HepG2 (cell line): ENCODE measurements at regions not wholly inside any gene's neighbourhood (a gene's known extent, or its start where the extent isn't known, plus 50 kb on each side); places are given as distances from the start of the nearest gene placed in this dataset.

Experiments used
- ATAC-seq: fragments of 200-7000 bp; cut with Tn5 transposase; 3 replicates; pipeline ENCODE4 v1.9.1; 2020; ENCODE audit warnings: mild to moderate bottlenecking, moderate library complexity
- BruUV-seq: library from RNA; stranded (reverse); fragments of 400-500 nt; replicated peaks from 2 replicates; lab custom pipeline; 2021; lab: Mats Ljungman, UMichigan
- CTCF ChIA-PET: fragments of 300-600 bp; formaldehyde crosslinking; extraction: SDS; loops from one replicate; lab custom pipeline; 2021; ENCODE audit warnings: low total read pairs, inconsistent platforms, low intra/inter-chr PET ratio; lab: Yijun Ruan, JAX
- POLR2A ChIA-PET: fragments of 350-600 bp; sonication (Branson Sonifier 250); formaldehyde crosslinking; loops from one replicate; lab custom pipeline; 2020; ENCODE audit warnings: antibody characterized with exemption, inconsistent platforms; lab: Yijun Ruan, JAX
- DNase-seq: peaks from one replicate; pipeline ENCODE4 v3.0.0-alpha.2; 2015; ENCODE audit warnings: low spot score
- FAIRE-seq: peaks from 3 replicates; lab custom pipeline; 2011; peaks lifted over from hg19 to GRCh38; lab: Jason Lieb, UNC
- H2AFZ ChIP-seq: one replicate; pipeline ENCODE4 v1.6.1; 2011; ENCODE audit warnings: low read length, inconsistent platforms
- H3K27ac ChIP-seq: fragments of 300-600 bp; 3 replicates; pipeline ENCODE4 v1.8.0; 2011; ENCODE audit warnings: mixed run types, mild to moderate bottlenecking, mixed read lengths, low read length, inconsistent platforms; ENCODE audit not compliant: insufficient read depth; ENCODE audit errors: extremely low read length
- H3K27me3 ChIP-seq, 2 experiments: fragments of 200-600 bp in 1 of 2; 2 replicates in 1 of 2; 3 replicates in 1 of 2; pipeline versions ENCODE4 v1.6.0 to v1.8.0; 2011; ENCODE audit warnings: low read length in 2 of 2, mild to moderate bottlenecking in 2 of 2, moderate library complexity in 2 of 2, inconsistent platforms in 1 of 2; ENCODE audit not compliant: insufficient read depth in 2 of 2, control insufficient read depth in 1 of 2
- H3K36me3 ChIP-seq, 2 experiments: fragments of 200-600 bp in 1 of 2; replicated peaks in 1 of 2; 2 replicates in 1 of 2; 3 replicates in 1 of 2; pipeline versions ENCODE4 v1.5.1 to v1.8.0; 2011; ENCODE audit warnings: low read length in 2 of 2, inconsistent platforms in 1 of 2; ENCODE audit not compliant: insufficient read depth in 2 of 2, control insufficient read depth in 1 of 2
- H3K4me1 ChIP-seq: 2 replicates; pipeline ENCODE4 v1.5.1; 2012; ENCODE audit warnings: low read length, inconsistent platforms; ENCODE audit not compliant: insufficient read depth
- H3K4me2 ChIP-seq: 2 replicates; pipeline ENCODE4 v1.6.0; 2011; ENCODE audit warnings: low read depth, low read length, inconsistent platforms
- H3K4me3 ChIP-seq, 3 experiments: fragments of 200-600 bp in 1 of 3; sonication (generic), shearing (Covaris generic) in 1 of 3; replicated peaks in 1 of 3; 2 replicates each; pipeline ENCODE4 v1.5.1; 2011 to 2016; ENCODE audit warnings: low read length in 3 of 3, inconsistent platforms in 2 of 3, low read depth in 2 of 3, mild to moderate bottlenecking in 2 of 3, control low read depth in 1 of 3, mixed read lengths in 1 of 3; ENCODE audit not compliant: insufficient read depth in 1 of 3
- H3K79me2 ChIP-seq: one replicate; pipeline ENCODE4 v1.6.1; 2011; ENCODE audit warnings: low read length, inconsistent platforms; ENCODE audit not compliant: insufficient read depth
- H3K9ac ChIP-seq: 2 replicates; pipeline ENCODE4 v1.6.0; 2011; ENCODE audit warnings: mild to moderate bottlenecking, low read depth, low read length, inconsistent platforms; ENCODE audit not compliant: insufficient read depth
- H3K9me3 ChIP-seq: 2 replicates; pipeline ENCODE4 v1.5.1; 2012; ENCODE audit warnings: mild to moderate bottlenecking, low read length
- H4K20me1 ChIP-seq: 2 replicates; pipeline ENCODE4 v1.6.0; 2011; ENCODE audit warnings: inconsistent platforms, mild to moderate bottlenecking, low read length, moderate library complexity; ENCODE audit not compliant: insufficient read depth
- NFAT5 ChIP-seq: sonication (generic); formaldehyde crosslinking; IDR thresholded peaks from 2 replicates; pipeline ENCODE4 v1.4.0; 2020; ENCODE audit warnings: missing genetic modification reagents
- PTBP1 ChIP-seq: fragments of 200-400 bp; formaldehyde crosslinking; IDR thresholded peaks from 2 replicates; pipeline ENCODE4 v1.6.1; 2018; ENCODE audit warnings: low read length, low read depth; ENCODE audit not compliant: poor library complexity, severe bottlenecking
- SIX4 ChIP-seq: sonication (generic); formaldehyde crosslinking; IDR thresholded peaks from 2 replicates; pipeline ENCODE4 v1.4.0; 2020; ENCODE audit warnings: missing genetic modification reagents
- SOX6 ChIP-seq, 2 experiments: fragments of 450-650 bp in 1 of 2; sonication (generic) in 1 of 2; formaldehyde crosslinking in 1 of 2; IDR thresholded peaks; 2 replicates each; pipeline versions ENCODE4 v1.4.0 to v1.6.1; 2017 to 2020; ENCODE audit warnings: antibody characterized with exemption in 1 of 2, mild to moderate bottlenecking in 1 of 2, missing genetic modification reagents in 1 of 2
- UBTF ChIP-seq: sonication (generic); formaldehyde crosslinking; IDR thresholded peaks from 2 replicates; pipeline ENCODE4 v1.4.0; 2020; ENCODE audit warnings: mild to moderate bottlenecking, missing genetic modification reagents
- YY1 ChIP-seq: IDR thresholded peaks from 2 replicates; pipeline ENCODE4 v1.6.1; 2011; ENCODE audit warnings: low read length, low read depth, moderate library complexity, mild to moderate bottlenecking; ENCODE audit not compliant: insufficient read depth, insufficient replicate concordance
- ZKSCAN8 ChIP-seq: IDR thresholded peaks from 2 replicates; pipeline ENCODE4 v1.6.1; 2016; ENCODE audit warnings: borderline replicate concordance, missing genetic modification reagents, missing compliant biosample characterization
- ZNF17 ChIP-seq: sonication (generic); formaldehyde crosslinking; IDR thresholded peaks from 2 replicates; pipeline ENCODE4 v1.5.0; 2020; ENCODE audit warnings: mild to moderate bottlenecking, missing genetic modification reagents
- ZNF260 ChIP-seq: sonication (generic); formaldehyde crosslinking; IDR thresholded peaks from 2 replicates; pipeline ENCODE4 v1.4.0; 2020; ENCODE audit warnings: missing genetic modification reagents, low read depth, mild to moderate bottlenecking, borderline replicate concordance
- ZNF350 ChIP-seq: sonication (generic); formaldehyde crosslinking; IDR thresholded peaks from 2 replicates; pipeline ENCODE4 v1.4.0; 2020; ENCODE audit warnings: mild to moderate bottlenecking, low read depth, missing genetic modification reagents, borderline replicate concordance
- ZNF547 ChIP-seq: sonication (generic); formaldehyde crosslinking; IDR thresholded peaks from 2 replicates; pipeline ENCODE4 v1.5.1; 2020; ENCODE audit warnings: mild to moderate bottlenecking, missing genetic modification reagents
- ZNF550 ChIP-seq: sonication (generic); formaldehyde crosslinking; IDR thresholded peaks from 2 replicates; pipeline ENCODE4 v1.4.0; 2020; ENCODE audit warnings: mild to moderate bottlenecking, missing genetic modification reagents, borderline replicate concordance
- ZNF607 ChIP-seq: sonication (generic); formaldehyde crosslinking; IDR thresholded peaks from 2 replicates; pipeline ENCODE4 v1.5.1; 2020; ENCODE audit warnings: missing genetic modification reagents, mild to moderate bottlenecking, borderline replicate concordance
- ZNF652 ChIP-seq: IDR thresholded peaks from 2 replicates; pipeline ENCODE4 v1.6.1; 2016; ENCODE audit warnings: low read depth, borderline replicate concordance
- ZNF747 ChIP-seq: sonication (generic); formaldehyde crosslinking; IDR thresholded peaks from 2 replicates; pipeline ENCODE4 v1.8.1; 2023; ENCODE audit warnings: missing genetic modification reagents, mild to moderate bottlenecking, borderline replicate concordance
- WGBS: methylation state at CpG from one replicate; pipeline ENCODE4 v1.1.6; 2017; ENCODE audit warnings: low lambda C conversion rate; 5-methylcytosine and 5-hydroxymethylcytosine counted together
- in situ Hi-C: cut with HindIII; loops from 2 replicates; pipeline ENCODE4 v1.10.0; 2017; ENCODE audit warnings: low pct_unique_long_range_greater_than_20kb; ENCODE audit not compliant: extremely low pct_ligation_motif_present
- intact Hi-C: fragments of 100-400 bp; cut with micrococcal nuclease; formaldehyde crosslinking; loops from one replicate; pipeline ENCODE4 v1.10.0; 2022; ENCODE audit not compliant: unreplicated experiment

- H3K4me1 ChIP-seq = no peaks in the 10 kb centered on the region
- ATAC-seq (no peak), FAIRE-seq (no peak), DNase-seq (no peak)
- H3K9me3 ChIP-seq = no peaks in the 10 kb centered on the region
- H3K27me3 ChIP-seq = peaks cover 0 to 22% of the 10 kb centered on the region in 2 experiments; a peak in 3 of 5 replicates
- no peak overlapping the region for H3K9ac ChIP-seq
- H4K20me1 ChIP-seq = no peaks in the 10 kb centered on the region
- no peaks in the 10 kb centered on the region for H3K79me2 ChIP-seq
- in situ Hi-C loops (no loop called here), intact Hi-C loops (no loop called here)
- no peak overlapping the region for H3K4me2 ChIP-seq
- no peak overlapping the region for H3K4me3 ChIP-seq
- no TSS peak for BruUV-seq
- no peak overlapping the region for H2AFZ ChIP-seq
- ChIA-PET CTCF (no interaction called here), POLR2A (no interaction called here)
- no peak overlapping the region for H3K27ac ChIP-seq
- 37% methylated on average over 14 of the region's 15 CpGs for WGBS
- no peaks in the 10 kb centered on the region for H3K36me3 ChIP-seq
- TF ChIP-seq ZNF17 (CRISPR knock-in tag) (no peak), YY1 (no peak), ZNF607 (no peak), NFAT5 (CRISPR knock-in tag) (no peak), ZKSCAN8 (CRISPR knock-in tag) (no peak), ZNF260 (no peak), SOX6 (IDR thresholded peaks at IDR 0.05) (no peak), SOX6 (CRISPR knock-in tag; IDR thresholded peaks at IDR 0.05) (no peak), ZNF652 (no peak), UBTF (no peak), ZNF747 (CRISPR knock-in tag) (no peak), PTBP1 (no peak), SIX4 (CRISPR knock-in tag) (no peak), ZNF550 (CRISPR knock-in tag) (no peak), ZNF350 (CRISPR knock-in tag) (no peak), ZNF547 (CRISPR knock-in tag) (no peak)
Measured at GRCh38 chr15:70473581-70474370, 289.6 kb downstream of the UACA start.
